ENCODE measurements at regions not wholly inside any gene's neighbourhood (a gene's known extent, or its start where the extent isn't known, plus 50 kb on each side); places are given as distances from the start of the nearest gene placed in this dataset.
"Not testable (repeated sequence)": the region's sequence is repeated elsewhere in the genome, so short reads cannot be mapped to it uniquely, and the experiment has no call there.

GRCh38 chr1:219076326-219076937, 97.2 kb upstream of the LYPLAL1 start:
- TF ChIP-seq SPI1 (IDR thresholded peaks at IDR 0.05; ENCODE audit: low read depth, low read length) (no peak), PAX5 (IDR thresholded peaks at IDR 0.05; ENCODE audit: insufficient read depth, low read length, severe bottlenecking) (no peak), TAF1 (IDR thresholded peaks at IDR 0.05; ENCODE audit: low read depth, low read length) (no peak), POLR2AphosphoS5 (IDR thresholded peaks at IDR 0.05; ENCODE audit: low read depth, low read length) (no peak), POLR2A (IDR thresholded peaks at IDR 0.05; ENCODE audit: low read depth, low read length) (no peak), POU2F2 (IDR thresholded peaks at IDR 0.05; ENCODE audit: low read depth, low read length) (no peak)
- DNase-seq (ENCODE audit: insufficient read length, low spot score) (no peak), FAIRE-seq (no peak)

- DNase-seq (ENCODE audit: insufficient read length, low spot score); FAIRE-seq: not testable (repeated sequence)
Observed at GRCh38 chr1:219077767-219078166, 95.9 kb upstream of the LYPLAL1 start.

DNA sequence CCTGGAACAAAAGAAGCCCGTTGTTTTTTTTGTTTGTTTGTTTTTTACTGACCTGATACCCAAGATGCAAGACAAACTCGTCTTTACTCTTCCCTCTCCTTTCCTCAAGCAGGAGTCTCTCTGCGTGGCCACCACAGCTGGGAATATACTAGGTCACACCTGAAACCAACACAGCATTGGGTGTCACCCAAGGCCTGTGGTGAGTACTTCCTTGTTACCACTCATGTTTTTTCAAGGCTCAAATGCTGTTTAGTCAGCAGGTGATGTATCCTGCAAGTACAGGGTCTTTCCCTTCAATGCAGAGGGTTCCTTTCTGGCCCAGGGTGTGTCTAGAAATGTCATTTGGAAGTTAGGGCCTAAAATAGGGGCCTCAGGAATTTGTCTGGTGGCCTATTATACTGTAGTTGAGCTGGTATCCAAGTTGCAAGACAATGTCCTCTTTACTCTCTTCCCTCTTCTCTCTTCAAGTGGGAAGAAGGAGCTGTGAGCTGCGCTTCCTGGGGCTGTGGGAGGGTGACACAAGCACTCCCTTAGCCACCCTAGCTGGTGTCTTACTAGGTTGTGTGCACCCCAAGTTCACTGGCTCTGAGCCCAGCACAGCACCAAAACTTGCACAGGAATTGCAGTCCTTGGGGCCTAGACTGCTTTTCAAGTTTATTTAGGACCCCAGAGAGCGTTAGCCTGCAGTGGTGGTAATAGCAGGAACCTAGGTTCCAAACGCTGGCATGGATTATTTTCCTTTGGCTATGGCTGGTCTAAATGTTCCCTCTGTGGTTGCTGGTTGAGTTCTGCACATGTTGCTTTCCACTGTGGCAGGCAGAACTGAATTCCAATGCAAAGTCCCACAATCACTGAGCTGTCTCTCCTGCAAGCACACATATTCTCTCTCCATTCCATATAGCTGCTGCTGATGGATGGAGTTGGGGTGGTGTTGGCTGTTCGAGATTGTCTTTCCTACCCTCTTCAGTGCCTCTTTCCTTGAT, 91.4 kb upstream of the LYPLAL1 start:
- DNase-seq (ENCODE audit: insufficient read length, low spot score) (no peak), FAIRE-seq (peak; percentile 23)
- no peak for TF ChIP-seq PAX5 (IDR thresholded peaks at IDR 0.05; ENCODE audit: insufficient read depth, low read length, severe bottlenecking)
- TF ChIP-seq SPI1 (IDR thresholded peaks at IDR 0.05; ENCODE audit: low read depth, low read length) = no peak
- TF ChIP-seq POLR2AphosphoS5 (IDR thresholded peaks at IDR 0.05; ENCODE audit: low read depth, low read length) = no peak
- TF ChIP-seq TAF1 (IDR thresholded peaks at IDR 0.05; ENCODE audit: low read depth, low read length) = no peak
- TF ChIP-seq POU2F2 (IDR thresholded peaks at IDR 0.05; ENCODE audit: low read depth, low read length) = no peak
- no peak for TF ChIP-seq POLR2A (IDR thresholded peaks at IDR 0.05; ENCODE audit: low read depth, low read length)

GRCh38 chr1:219083631-219084030, 90.0 kb upstream of the LYPLAL1 start:
- TF ChIP-seq TAF1 (IDR thresholded peaks at IDR 0.05; ENCODE audit: low read depth, low read length) (no peak), POLR2AphosphoS5 (IDR thresholded peaks at IDR 0.05; ENCODE audit: low read depth, low read length) (no peak), PAX5 (IDR thresholded peaks at IDR 0.05; ENCODE audit: insufficient read depth, low read length, severe bottlenecking) (no peak), POLR2A (IDR thresholded peaks at IDR 0.05; ENCODE audit: low read depth, low read length) (no peak), SPI1 (IDR thresholded peaks at IDR 0.05; ENCODE audit: low read depth, low read length) (no peak), POU2F2 (IDR thresholded peaks at IDR 0.05; ENCODE audit: low read depth, low read length) (no peak)
- FAIRE-seq = no peak

DNA sequence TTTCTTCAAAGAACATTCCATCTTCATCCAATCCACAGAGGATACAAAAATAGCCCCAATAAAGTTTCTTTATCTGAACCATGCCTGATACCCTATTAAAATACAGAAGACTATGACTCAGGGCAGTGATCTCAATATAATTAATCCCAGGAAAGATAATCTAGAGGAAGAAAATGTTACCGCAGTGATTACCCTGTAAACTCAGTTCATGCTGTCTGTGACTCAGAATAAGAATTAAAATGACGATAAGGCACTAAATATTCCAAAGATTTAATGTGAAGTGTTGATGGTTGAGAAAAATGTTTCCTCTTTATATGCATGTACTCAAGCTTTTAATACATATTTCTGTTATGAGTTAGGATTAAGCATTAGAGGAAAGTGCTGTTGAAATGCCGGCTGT, 88.6 kb upstream of the LYPLAL1 start:
- no peak for TF ChIP-seq POLR2AphosphoS5 (IDR thresholded peaks at IDR 0.05; ENCODE audit: low read depth, low read length)
- no peak for TF ChIP-seq SPI1 (IDR thresholded peaks at IDR 0.05; ENCODE audit: low read depth, low read length)
- TF ChIP-seq POLR2A (IDR thresholded peaks at IDR 0.05; ENCODE audit: low read depth, low read length) = no peak
- TF ChIP-seq POU2F2 (IDR thresholded peaks at IDR 0.05; ENCODE audit: low read depth, low read length) = no peak
- no peak for FAIRE-seq
- no peak for DNase-seq (ENCODE audit: insufficient read length, low spot score)

More at GRCh38 chr1:219083631-219084030, 90.0 kb upstream of the LYPLAL1 start:
- no peak for DNase-seq (ENCODE audit: insufficient read length, low spot score)

DNA sequence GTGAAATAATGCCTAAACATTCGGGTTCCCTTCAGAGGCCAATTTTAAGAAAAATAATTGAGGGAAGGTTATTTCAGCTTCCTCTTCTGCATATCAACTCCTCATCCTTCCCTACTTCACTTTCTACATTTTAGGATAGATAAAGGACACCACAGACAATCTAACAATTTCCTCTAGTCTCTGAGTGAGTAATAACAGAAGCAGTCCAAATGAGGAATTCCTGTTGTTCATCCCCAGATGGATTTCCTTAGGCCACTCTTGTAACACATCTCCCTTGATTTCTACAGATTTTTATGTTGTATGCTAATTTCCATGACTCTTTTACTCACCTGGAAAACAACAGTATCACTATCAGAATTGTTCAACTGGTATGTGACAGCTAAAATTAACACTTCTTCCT, 87.7 kb upstream of the LYPLAL1 start:
- no peak for FAIRE-seq
- TF ChIP-seq POLR2A (IDR thresholded peaks at IDR 0.05; ENCODE audit: low read depth, low read length) (no peak), SPI1 (IDR thresholded peaks at IDR 0.05; ENCODE audit: low read depth, low read length) (no peak), POLR2AphosphoS5 (IDR thresholded peaks at IDR 0.05; ENCODE audit: low read depth, low read length) (no peak), TAF1 (IDR thresholded peaks at IDR 0.05; ENCODE audit: low read depth, low read length) (no peak), PAX5 (IDR thresholded peaks at IDR 0.05; ENCODE audit: insufficient read depth, low read length, severe bottlenecking) (no peak), POU2F2 (IDR thresholded peaks at IDR 0.05; ENCODE audit: low read depth, low read length) (no peak)
- DNase-seq (ENCODE audit: insufficient read length, low spot score) = no peak

GRCh38 chr1:219086956-219087469, 86.7 kb upstream of the LYPLAL1 start:
- no peak for FAIRE-seq
- no peak for DNase-seq (ENCODE audit: insufficient read length, low spot score)
- TF ChIP-seq POLR2A (IDR thresholded peaks at IDR 0.05; ENCODE audit: low read depth, low read length) (no peak), POU2F2 (IDR thresholded peaks at IDR 0.05; ENCODE audit: low read depth, low read length) (no peak), POLR2AphosphoS5 (IDR thresholded peaks at IDR 0.05; ENCODE audit: low read depth, low read length) (no peak), SPI1 (IDR thresholded peaks at IDR 0.05; ENCODE audit: low read depth, low read length) (no peak), PAX5 (IDR thresholded peaks at IDR 0.05; ENCODE audit: insufficient read depth, low read length, severe bottlenecking) (no peak), TAF1 (IDR thresholded peaks at IDR 0.05; ENCODE audit: low read depth, low read length) (no peak)

GRCh38 chr1:219088778-219089557, 84.7 kb upstream of the LYPLAL1 start:
- DNase-seq (ENCODE audit: insufficient read length, low spot score) (no peak), FAIRE-seq (peak; percentile 86)
- no peak for TF ChIP-seq PAX5 (IDR thresholded peaks at IDR 0.05; ENCODE audit: insufficient read depth, low read length, severe bottlenecking)
- TF ChIP-seq POLR2AphosphoS5 (IDR thresholded peaks at IDR 0.05; ENCODE audit: low read depth, low read length) = no peak
- no peak for TF ChIP-seq SPI1 (IDR thresholded peaks at IDR 0.05; ENCODE audit: low read depth, low read length)
- TF ChIP-seq POU2F2 (IDR thresholded peaks at IDR 0.05; ENCODE audit: low read depth, low read length) = no peak
- no peak for TF ChIP-seq TAF1 (IDR thresholded peaks at IDR 0.05; ENCODE audit: low read depth, low read length)
- no peak for TF ChIP-seq POLR2A (IDR thresholded peaks at IDR 0.05; ENCODE audit: low read depth, low read length)

DNA sequence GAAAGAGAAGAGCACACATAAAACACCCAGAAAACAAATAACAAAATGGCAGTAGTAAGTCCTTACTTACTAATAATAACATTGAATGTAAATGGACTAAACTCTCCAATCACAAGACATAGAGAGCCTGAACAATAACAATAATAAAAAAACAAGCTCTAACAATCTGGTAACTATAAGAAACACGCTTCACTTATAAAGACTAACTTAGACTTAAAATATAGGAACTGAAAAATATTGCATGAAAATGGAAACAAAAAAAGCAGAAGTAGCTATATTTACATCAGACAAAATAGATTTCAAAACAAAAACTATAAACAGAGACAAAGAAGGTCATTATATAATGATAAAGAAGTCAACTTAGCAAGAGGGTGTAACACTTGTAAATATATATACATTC, 83.1 kb upstream of the LYPLAL1 start:
- DNase-seq (ENCODE audit: insufficient read length, low spot score) (no peak), FAIRE-seq (no peak)
- no peak for TF ChIP-seq POU2F2 (IDR thresholded peaks at IDR 0.05; ENCODE audit: low read depth, low read length)
- no peak for TF ChIP-seq TAF1 (IDR thresholded peaks at IDR 0.05; ENCODE audit: low read depth, low read length)
- no peak for TF ChIP-seq PAX5 (IDR thresholded peaks at IDR 0.05; ENCODE audit: insufficient read depth, low read length, severe bottlenecking)
- no peak for TF ChIP-seq POLR2AphosphoS5 (IDR thresholded peaks at IDR 0.05; ENCODE audit: low read depth, low read length)
- TF ChIP-seq SPI1 (IDR thresholded peaks at IDR 0.05; ENCODE audit: low read depth, low read length) = peak; percentile 50; the same call in 1 of the 2 replicates
